Brain microvascular endothelial cell (primary cell): ENCODE measurements at regions not wholly inside any gene's neighbourhood (a gene's known extent, or its start where the extent isn't known, plus 50 kb on each side); places are given as distances from the start of the nearest gene placed in this dataset.

Experiments used
- DNase-seq: peaks from one replicate; pipeline ENCODE4 v3.0.0-alpha.2; 2020
- H3K27ac ChIP-seq: fragments of 250-450 bp; sonication (Bioruptor Pico); 2 replicates; pipeline ENCODE4 v1.5.1; 2020; ENCODE audit warnings: mild to moderate bottlenecking, moderate library complexity
- H3K27me3 ChIP-seq: fragments of 250-450 bp; sonication (Bioruptor Pico); replicated peaks from 2 replicates; pipeline ENCODE4 v1.5.1; 2020; ENCODE audit warnings: mild to moderate bottlenecking
- H3K36me3 ChIP-seq: fragments of 250-450 bp; sonication (Bioruptor Pico); replicated peaks from 2 replicates; pipeline ENCODE4 v1.5.1; 2020; ENCODE audit warnings: mild to moderate bottlenecking
- H3K4me3 ChIP-seq: 2 replicates; pipeline ENCODE4 v1.5.1; 2011; ENCODE audit warnings: low read depth, mild to moderate bottlenecking, control low read depth, low read length, moderate library complexity
- in situ Hi-C: cut with HindIII; loops from 2 replicates; pipeline ENCODE4 v1.10.0; 2017; ENCODE audit warnings: low sequenced_read_pairs, low pct_ligation_motif_present
- TF ChIP-seq, protein P1 (sequence below): IDR thresholded peaks from 2 replicates; pipeline ENCODE4 v1.5.1; 2011; ENCODE audit warnings: low read depth, mild to moderate bottlenecking, moderate library complexity, low read length, control low read depth, inconsistent platforms; ENCODE audit errors: missing control alignments

DNA sequence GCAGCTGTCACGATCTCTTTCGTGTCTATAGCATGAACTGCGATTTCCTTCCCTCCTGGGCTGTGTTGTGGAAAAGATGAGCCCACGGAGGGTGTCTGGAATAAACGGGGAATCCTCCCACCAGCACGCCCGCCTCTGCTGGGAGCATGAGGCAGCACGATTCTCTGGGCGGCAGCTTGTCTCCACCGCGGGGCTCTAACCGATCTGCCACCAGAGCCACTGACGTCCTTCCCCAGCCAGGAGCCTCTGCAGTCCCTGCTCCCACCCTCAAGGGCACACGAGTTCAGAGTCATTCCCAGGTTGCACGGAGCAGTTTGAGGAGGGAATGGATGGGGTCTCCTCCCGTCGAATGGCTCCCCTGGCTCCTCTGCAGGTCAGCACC lies 197.6 kb downstream of the DLL1 start:
- TF ChIP-seq, protein P1, sequence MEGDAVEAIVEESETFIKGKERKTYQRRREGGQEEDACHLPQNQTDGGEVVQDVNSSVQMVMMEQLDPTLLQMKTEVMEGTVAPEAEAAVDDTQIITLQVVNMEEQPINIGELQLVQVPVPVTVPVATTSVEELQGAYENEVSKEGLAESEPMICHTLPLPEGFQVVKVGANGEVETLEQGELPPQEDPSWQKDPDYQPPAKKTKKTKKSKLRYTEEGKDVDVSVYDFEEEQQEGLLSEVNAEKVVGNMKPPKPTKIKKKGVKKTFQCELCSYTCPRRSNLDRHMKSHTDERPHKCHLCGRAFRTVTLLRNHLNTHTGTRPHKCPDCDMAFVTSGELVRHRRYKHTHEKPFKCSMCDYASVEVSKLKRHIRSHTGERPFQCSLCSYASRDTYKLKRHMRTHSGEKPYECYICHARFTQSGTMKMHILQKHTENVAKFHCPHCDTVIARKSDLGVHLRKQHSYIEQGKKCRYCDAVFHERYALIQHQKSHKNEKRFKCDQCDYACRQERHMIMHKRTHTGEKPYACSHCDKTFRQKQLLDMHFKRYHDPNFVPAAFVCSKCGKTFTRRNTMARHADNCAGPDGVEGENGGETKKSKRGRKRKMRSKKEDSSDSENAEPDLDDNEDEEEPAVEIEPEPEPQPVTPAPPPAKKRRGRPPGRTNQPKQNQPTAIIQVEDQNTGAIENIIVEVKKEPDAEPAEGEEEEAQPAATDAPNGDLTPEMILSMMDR = no peak
- H3K27ac ChIP-seq = no peak overlapping the region
- no peaks in the 10 kb centered on the region for H3K36me3 ChIP-seq
- in situ Hi-C loops = no loop called here
- no peak for DNase-seq
- no peak overlapping the region for H3K4me3 ChIP-seq
- H3K27me3 ChIP-seq = no peaks in the 10 kb centered on the region

DNA sequence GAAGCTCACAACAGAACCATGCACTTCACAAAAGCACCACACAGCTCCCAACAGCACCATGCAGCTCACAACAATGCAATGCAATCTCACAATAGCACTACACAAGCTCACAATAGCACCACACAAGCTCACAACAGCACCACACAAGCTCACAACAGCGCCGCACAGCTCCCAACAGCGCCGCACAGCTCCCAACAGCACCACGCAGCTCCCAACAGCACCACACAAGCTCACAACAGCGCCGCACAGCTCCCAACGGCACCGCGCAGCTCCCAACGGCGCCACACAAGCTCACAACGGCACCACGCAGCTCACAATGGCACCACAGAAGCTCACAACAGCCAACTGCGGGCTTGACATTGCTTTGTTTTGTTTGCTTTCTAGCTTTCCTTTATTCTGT lies 198.1 kb downstream of the DLL1 start:
- Histone ChIP-seq H3K27ac (no peak overlapping the region), H3K27me3 (no peaks in the 10 kb centered on the region), H3K36me3 (no peaks in the 10 kb centered on the region), H3K4me3 (no peak overlapping the region)
- TF ChIP-seq, protein P1 = no peak
- DNase-seq = no peak
- in situ Hi-C loops = no loop called here

DNA sequence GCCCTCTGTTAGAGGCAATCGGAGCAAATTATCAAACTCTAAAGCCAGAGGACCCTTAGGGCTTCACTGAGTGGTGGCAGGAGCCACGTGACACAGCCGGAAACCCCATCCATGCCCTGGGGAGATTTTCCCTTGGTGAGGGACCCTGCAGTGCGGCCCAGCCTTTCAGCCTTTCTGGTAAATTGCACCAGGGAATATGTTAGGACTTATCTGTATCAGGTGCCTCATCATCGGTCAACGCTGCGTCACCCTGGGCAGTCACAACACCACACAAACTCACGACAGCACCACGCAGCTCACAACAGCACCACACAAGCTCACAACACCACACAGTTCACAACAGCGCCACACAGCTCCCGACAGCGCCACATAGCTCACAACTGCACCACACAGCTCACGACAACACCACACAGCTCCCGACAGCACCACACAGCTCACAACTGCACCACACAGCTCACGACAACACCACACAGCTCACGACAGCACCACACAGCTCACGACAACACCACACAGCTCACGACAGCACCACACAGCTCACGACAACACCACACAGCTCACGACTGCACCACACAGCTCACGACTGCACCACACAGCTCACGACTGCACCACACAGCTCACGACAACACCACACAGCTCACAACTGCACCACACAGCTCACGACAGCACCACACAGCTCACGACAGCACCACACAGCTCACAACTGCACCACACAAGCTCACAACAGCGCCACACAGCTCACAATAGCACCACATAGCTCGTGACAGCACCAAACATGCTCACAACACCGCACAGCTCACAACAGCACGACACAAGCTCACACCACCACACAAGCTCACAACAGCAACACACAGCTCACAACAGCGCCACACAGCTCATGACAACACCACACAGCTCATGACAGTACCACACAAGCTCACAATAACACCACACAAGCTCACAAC lies 199.0 kb downstream of the DLL1 start:
- Histone ChIP-seq H3K4me3 (no peak overlapping the region), H3K36me3 (no peaks in the 10 kb centered on the region), H3K27ac (no peak overlapping the region), H3K27me3 (no peaks in the 10 kb centered on the region)
- TF ChIP-seq, protein P1 = no peak
- in situ Hi-C loops = no loop called here
- no peak for DNase-seq

DNA sequence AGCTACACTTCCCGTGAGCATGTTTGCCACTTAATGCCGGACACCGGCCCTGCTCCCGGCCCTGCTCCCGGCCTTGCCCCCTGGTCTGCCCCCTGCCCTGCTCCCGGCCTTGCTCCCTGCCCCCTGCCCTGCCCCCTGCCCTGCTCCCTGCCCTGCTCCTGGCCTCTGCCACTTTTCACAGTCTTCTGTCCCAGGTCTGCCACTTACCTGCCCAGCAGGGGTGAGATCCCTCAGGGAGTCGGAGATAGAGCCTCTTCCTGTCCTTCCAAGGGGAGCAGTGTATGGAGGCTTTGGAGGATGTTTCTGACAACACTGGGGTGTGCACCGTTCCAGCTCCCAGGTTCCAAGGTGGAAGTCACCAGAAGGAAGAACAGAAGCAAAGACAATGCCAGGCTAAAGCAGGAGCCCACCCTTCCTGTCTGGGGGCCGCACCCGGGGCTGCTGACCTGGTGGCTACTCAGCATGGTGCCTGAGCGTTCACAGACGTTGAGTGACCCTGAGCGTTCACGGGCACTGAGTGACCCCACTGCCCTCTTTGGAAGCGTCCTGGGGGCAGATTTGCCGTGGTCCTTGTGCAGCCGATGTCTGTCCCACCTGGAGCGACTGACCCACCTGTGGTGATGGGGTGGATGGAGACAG lies 199.8 kb downstream of the DLL1 start:
- no peak for DNase-seq
- no peaks in the 10 kb centered on the region for H3K36me3 ChIP-seq
- TF ChIP-seq, protein P1 = no peak
- in situ Hi-C loops = no loop called here
- H3K27ac ChIP-seq = no peak overlapping the region
- H3K4me3 ChIP-seq = no peak overlapping the region
- no peaks in the 10 kb centered on the region for H3K27me3 ChIP-seq

DNA sequence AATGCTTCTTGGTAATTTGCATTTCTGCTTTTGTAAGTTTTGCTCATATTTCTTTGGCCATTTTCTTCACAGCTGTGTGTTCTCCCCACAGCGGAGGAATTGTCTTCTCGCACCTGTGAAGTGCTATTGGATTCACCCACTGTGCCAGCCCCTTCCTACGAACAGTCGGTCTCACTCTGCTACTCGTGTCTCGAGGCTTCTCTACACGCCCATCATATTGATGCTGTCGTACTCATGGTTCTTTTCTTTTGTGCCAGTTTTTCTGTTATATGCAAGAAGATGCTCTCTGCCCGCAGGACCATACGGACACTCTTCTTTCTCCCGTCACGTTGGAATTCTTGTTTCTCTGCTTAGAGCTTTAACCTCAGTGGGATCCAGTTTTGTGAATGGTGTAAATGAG lies 200.3 kb downstream of the DLL1 start:
- in situ Hi-C loops = no loop called here
- no peak overlapping the region for H3K27ac ChIP-seq
- no peak for DNase-seq
- no peaks in the 10 kb centered on the region for H3K27me3 ChIP-seq
- H3K36me3 ChIP-seq = no peaks in the 10 kb centered on the region
- TF ChIP-seq, protein P1 = no peak
- no peak overlapping the region for H3K4me3 ChIP-seq

DNA sequence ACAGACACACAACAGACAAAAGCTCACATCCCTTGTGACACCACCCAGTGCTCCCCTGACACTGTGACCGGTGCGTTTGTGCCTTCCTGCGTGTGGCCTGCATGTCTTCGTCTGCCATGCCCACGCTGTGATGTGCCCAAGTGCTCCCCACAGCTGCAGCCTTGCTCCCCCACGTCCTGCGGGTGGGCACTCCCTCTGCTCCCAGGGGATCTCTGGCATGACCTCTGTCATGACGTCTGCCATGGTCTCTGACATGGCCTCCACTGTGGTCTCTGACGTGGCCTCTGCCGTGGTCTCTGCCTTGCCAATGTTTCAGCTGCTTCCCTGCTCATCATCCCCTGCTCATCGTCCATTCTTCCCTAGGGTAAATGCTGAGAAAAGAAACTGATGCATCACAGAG lies 200.9 kb downstream of the DLL1 start:
- Histone ChIP-seq H3K36me3 (no peaks in the 10 kb centered on the region), H3K4me3 (no peak overlapping the region), H3K27me3 (no peaks in the 10 kb centered on the region), H3K27ac (no peak overlapping the region)
- TF ChIP-seq, protein P1 = no peak
- in situ Hi-C loops = no loop called here
- no peak for DNase-seq
